Epidermal melanocyte (primary cell): ENCODE measurements at regions not wholly inside any gene's neighbourhood (a gene's known extent, or its start where the extent isn't known, plus 50 kb on each side); places are given as distances from the start of the nearest gene placed in this dataset.
A peak's percentile ranks its signal among the peaks of the same experiment; 100 is the strongest.
"Not testable (repeated sequence)": the region's sequence is repeated elsewhere in the genome, so short reads cannot be mapped to it uniquely, and the experiment has no call there.

Experiments used
- DNase-seq: peaks from one replicate; pipeline ENCODE4 v3.0.0; 2011; ENCODE audit warnings: low spot score; ENCODE audit not compliant: insufficient read length

GRCh38 chr6:26956601-26957184 lies 290.8 kb upstream of the PRSS16 start:
- not testable (repeated sequence) for DNase-seq

GRCh38 chr6:26957399-26958127 lies 289.9 kb upstream of the PRSS16 start:
- not testable (repeated sequence) for DNase-seq

GRCh38 chr6:26961236-26961635 lies 286.3 kb upstream of the PRSS16 start:
- DNase-seq = not testable (repeated sequence)

GRCh38 chr6:27002447-27002846 lies 245.1 kb upstream of the PRSS16 start:
- DNase-seq = no peak

- no peak for DNase-seq
Observed at GRCh38 chr6:27007020-27007419, 240.5 kb upstream of the PRSS16 start.

- DNase-seq = not testable (repeated sequence)
Observed at GRCh38 chr6:27008613-27009012, 238.9 kb upstream of the PRSS16 start.

- DNase-seq = not testable (repeated sequence)
Observed at GRCh38 chr6:27014053-27014452, 233.4 kb upstream of the PRSS16 start.

GRCh38 chr6:27016689-27017088 lies 230.8 kb upstream of the PRSS16 start:
- no peak for DNase-seq

GRCh38 chr6:27018401-27018800 lies 229.1 kb upstream of the PRSS16 start:
- not testable (repeated sequence) for DNase-seq

- peak; percentile 63 for DNase-seq
Observed at GRCh38 chr6:27019651-27020552, 227.6 kb upstream of the PRSS16 start.

GRCh38 chr6:27020553-27020880 lies 227.0 kb upstream of the PRSS16 start:
- no peak for DNase-seq

GRCh38 chr6:27023664-27024063 lies 223.8 kb upstream of the PRSS16 start:
- no peak for DNase-seq

GRCh38 chr6:27025351-27025750 lies 222.2 kb upstream of the PRSS16 start:
- DNase-seq = no peak

GRCh38 chr6:27026361-27026760 lies 221.1 kb upstream of the PRSS16 start:
- DNase-seq = no peak

- no peak for DNase-seq
Observed at GRCh38 chr6:27031302-27031701, 216.2 kb upstream of the PRSS16 start.

GRCh38 chr6:27038498-27038897 lies 209.0 kb upstream of the PRSS16 start:
- no peak for DNase-seq

- no peak for DNase-seq
Observed at GRCh38 chr6:27040244-27041042, 207.1 kb upstream of the PRSS16 start.

- no peak for DNase-seq
Observed at GRCh38 chr6:27043244-27043643, 204.3 kb upstream of the PRSS16 start.

GRCh38 chr6:27045131-27045530 lies 202.4 kb upstream of the PRSS16 start:
- not testable (repeated sequence) for DNase-seq

GRCh38 chr6:27047725-27048124 lies 199.8 kb upstream of the PRSS16 start:
- not testable (repeated sequence) for DNase-seq
